ENCODE measurements at regions not wholly inside any gene's neighbourhood (a gene's known extent, or its start where the extent isn't known, plus 50 kb on each side); places are given as distances from the start of the nearest gene placed in this dataset.

DNA sequence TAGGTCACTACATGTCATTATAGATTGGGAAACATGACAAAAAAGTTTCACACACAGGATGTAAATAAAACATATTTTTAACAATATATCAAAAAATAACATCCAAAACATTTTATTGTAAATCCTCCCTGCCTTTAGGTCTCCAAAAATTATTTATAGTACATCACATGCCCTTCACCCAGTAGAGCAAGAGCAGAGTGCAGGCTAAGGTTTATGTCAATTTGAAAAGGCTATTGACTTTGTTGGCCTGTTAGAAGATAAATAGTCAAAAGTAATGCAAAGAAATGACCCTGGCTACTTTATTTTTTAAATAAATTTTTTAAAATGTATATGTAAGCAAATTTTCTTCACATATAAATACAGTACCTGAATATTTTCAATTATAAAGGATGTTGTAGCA is 983.7 kb downstream of the RAB28 start:
- TF ChIP-seq, protein P1, sequence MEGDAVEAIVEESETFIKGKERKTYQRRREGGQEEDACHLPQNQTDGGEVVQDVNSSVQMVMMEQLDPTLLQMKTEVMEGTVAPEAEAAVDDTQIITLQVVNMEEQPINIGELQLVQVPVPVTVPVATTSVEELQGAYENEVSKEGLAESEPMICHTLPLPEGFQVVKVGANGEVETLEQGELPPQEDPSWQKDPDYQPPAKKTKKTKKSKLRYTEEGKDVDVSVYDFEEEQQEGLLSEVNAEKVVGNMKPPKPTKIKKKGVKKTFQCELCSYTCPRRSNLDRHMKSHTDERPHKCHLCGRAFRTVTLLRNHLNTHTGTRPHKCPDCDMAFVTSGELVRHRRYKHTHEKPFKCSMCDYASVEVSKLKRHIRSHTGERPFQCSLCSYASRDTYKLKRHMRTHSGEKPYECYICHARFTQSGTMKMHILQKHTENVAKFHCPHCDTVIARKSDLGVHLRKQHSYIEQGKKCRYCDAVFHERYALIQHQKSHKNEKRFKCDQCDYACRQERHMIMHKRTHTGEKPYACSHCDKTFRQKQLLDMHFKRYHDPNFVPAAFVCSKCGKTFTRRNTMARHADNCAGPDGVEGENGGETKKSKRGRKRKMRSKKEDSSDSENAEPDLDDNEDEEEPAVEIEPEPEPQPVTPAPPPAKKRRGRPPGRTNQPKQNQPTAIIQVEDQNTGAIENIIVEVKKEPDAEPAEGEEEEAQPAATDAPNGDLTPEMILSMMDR (conservative IDR thresholded peaks at IDR 0.05): no peak
- DNase-seq (ENCODE audit: low read depth, low spot score): no peak
- H3K4me1 Mint-ChIP-seq: no peaks in the 10 kb centered on the region
- no peak overlapping the region for H3K27ac Mint-ChIP-seq (ENCODE audit: unreplicated experiment)
- H3K27me3 Mint-ChIP-seq (ENCODE audit: low read depth): peaks cover 3% of the 10 kb centered on the region
- H3K36me3 Mint-ChIP-seq (ENCODE audit: low read depth): no peaks in the 10 kb centered on the region
- H3K9me3 Mint-ChIP-seq: peaks cover 3% of the 10 kb centered on the region
- H3K4me3 Mint-ChIP-seq: no peak overlapping the region

DNA sequence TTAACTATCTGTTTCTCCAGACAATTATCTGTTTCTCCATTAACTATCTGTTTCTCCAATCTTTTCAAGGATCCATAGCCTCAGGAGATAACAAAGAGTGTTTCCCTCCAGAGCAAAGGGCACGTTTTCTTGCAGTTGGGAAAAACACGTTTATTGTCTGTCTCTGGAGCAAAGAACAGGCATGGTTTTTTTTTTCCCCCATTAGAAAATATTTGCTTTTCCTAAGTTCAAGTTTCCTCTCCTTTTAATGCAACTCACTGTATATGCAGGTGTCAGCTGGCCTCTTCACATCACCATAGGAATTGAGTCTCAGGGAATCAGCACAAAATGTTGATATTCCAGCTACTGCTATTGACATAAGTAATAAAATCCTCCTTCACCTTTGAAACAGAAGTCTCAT is 984.4 kb downstream of the RAB28 start:
- TF ChIP-seq, protein P1 (conservative IDR thresholded peaks at IDR 0.05): no peak
- no peak for DNase-seq (ENCODE audit: low read depth, low spot score)
- Mint-ChIP-seq H3K27ac (ENCODE audit: unreplicated experiment) (no peak overlapping the region), H3K27me3 (ENCODE audit: low read depth) (peaks cover 3% of the 10 kb centered on the region), H3K4me3 (no peak overlapping the region), H3K9me3 (peaks cover 8% of the 10 kb centered on the region), H3K36me3 (ENCODE audit: low read depth) (no peaks in the 10 kb centered on the region), H3K4me1 (no peaks in the 10 kb centered on the region)

DNA sequence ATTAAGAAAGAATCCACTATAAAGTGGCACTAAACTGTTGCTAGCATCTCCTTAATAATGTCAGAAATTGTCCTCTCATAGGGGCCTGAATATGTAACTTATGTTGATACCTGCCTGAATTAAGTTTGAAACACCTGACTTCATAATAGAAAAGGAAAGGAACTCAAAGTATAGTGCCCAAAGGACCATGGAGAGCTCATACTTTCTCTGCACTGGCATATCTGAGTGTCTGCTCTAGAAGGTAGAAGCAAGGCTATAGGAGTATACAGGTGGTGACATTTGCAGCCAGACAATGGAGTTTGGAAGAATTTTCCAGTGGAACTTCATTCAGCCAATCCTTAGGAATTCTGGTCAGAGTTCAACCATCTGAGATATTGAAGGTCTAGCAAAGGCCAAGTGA is 988.9 kb downstream of the RAB28 start:
- Mint-ChIP-seq H3K9me3 (peaks cover 12% of the 10 kb centered on the region), H3K27ac (ENCODE audit: unreplicated experiment) (no peak overlapping the region), H3K36me3 (ENCODE audit: low read depth) (no peaks in the 10 kb centered on the region), H3K27me3 (ENCODE audit: low read depth) (peaks cover 3% of the 10 kb centered on the region), H3K4me1 (no peaks in the 10 kb centered on the region), H3K4me3 (no peak overlapping the region)
- no peak for DNase-seq (ENCODE audit: low read depth, low spot score)
- TF ChIP-seq, protein P1 (conservative IDR thresholded peaks at IDR 0.05): no peak

DNA sequence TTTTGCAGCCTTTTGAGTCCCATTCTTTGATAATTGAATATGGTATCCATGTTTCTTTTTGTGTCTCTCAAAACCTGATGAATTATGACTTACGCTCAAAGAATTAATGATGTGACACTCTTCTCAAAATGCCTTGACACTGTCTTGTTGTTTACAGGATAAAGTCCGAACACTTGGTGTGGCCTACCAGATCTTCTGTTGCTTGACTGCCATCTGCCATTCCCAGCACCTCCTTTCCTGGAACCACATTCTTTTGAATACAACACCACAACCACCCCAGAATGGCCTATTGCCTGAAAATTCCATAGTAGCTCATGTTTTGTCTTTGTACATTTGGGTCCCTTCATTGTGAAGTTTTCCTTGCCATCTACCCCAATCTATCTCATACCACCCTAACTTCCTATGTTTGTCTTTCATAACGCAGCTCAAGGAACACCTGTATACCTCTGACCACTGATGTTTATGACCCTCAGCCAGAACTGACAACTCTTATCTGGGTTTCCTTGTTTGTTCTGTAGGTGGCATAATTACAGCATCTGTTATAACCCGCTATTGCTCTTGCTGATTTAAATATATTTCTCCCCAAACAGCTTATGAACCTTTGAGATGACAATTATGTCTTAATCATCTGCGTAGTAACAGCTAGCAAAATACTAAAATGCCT is 991.3 kb downstream of the RAB28 start:
- no peak for DNase-seq (ENCODE audit: low read depth, low spot score)
- Mint-ChIP-seq H3K9me3 (peaks cover 12% of the 10 kb centered on the region), H3K4me3 (no peak overlapping the region), H3K27ac (ENCODE audit: unreplicated experiment) (no peak overlapping the region), H3K4me1 (no peaks in the 10 kb centered on the region), H3K27me3 (ENCODE audit: low read depth) (peaks cover 3% of the 10 kb centered on the region), H3K36me3 (ENCODE audit: low read depth) (no peaks in the 10 kb centered on the region)
- TF ChIP-seq, protein P1 (conservative IDR thresholded peaks at IDR 0.05): no peak

DNA sequence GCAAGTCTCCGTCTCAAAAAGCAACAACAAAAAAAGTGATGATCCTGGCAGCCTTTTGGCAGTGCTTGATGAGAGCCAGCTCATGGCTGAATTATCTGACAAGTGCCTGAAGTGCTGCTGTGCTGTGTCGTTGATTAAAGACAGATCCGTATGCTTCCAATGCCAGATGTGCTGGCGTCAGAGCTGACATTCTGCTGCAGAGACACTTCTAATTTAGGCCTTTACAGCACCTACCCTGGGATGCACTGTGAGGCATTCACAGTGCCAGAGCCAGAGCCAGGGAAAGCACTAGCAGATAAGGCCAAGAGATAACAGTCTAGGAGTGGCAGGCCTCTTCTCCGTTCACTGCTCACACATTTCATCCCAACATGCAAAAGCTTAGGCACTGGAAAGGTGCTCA is 995.5 kb downstream of the RAB28 start:
- Mint-ChIP-seq H3K9me3 (peaks cover 10% of the 10 kb centered on the region), H3K4me3 (no peak overlapping the region), H3K27me3 (ENCODE audit: low read depth) (no peaks in the 10 kb centered on the region), H3K36me3 (ENCODE audit: low read depth) (no peaks in the 10 kb centered on the region), H3K4me1 (no peaks in the 10 kb centered on the region), H3K27ac (ENCODE audit: unreplicated experiment) (no peak overlapping the region)
- DNase-seq (ENCODE audit: low read depth, low spot score): no peak
- TF ChIP-seq, protein P1 (conservative IDR thresholded peaks at IDR 0.05): no peak

All from neural crest cell (in vitro differentiated cells).